OCI-LY7 (cell line): ENCODE measurements at regions not wholly inside any gene's neighbourhood (a gene's known extent, or its start where the extent isn't known, plus 50 kb on each side); places are given as distances from the start of the nearest gene placed in this dataset.

Experiments used
- CTCF ChIP-seq: fragments of 200-600 bp; sonication (generic); conservative IDR thresholded peaks from 2 replicates; pipeline ENCODE4 v1.5.1; 2014; ENCODE audit warnings: mild to moderate bottlenecking, antibody characterized with exemption, low read length, moderate library complexity, mixed read lengths
- EZH2phosphoT487 ChIP-seq: fragments of 200-600 bp; sonication (generic); IDR thresholded peaks from 2 replicates; pipeline ENCODE4 v1.6.1; 2018; ENCODE audit warnings: low read depth, borderline replicate concordance, mild to moderate bottlenecking, mixed run types, antibody characterized with exemption, low read length, moderate library complexity, mixed read lengths

DNA sequence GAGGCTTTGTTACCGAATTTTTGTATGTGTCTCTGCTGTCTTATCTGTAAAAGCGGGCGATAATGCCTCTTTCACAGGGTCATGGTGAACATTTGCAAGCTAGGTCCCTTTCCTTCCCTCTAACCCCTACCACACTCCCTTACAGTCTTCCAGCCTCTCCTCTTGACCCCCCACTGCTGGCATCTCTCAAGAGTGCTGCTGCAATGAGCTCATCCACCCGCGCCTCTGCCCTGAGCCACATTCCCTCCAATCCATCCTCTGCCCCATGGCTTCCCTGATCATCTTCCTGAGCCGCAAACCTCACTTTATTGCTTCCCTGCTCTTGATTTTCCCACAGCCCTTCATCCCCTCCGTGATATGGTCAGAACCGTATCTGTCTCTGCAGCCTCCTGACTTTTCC lies 343.6 kb downstream of the BCL11B start:
- TF ChIP-seq CTCF (no peak), EZH2phosphoT487 (no peak)
